ENCODE measurements at regions not wholly inside any gene's neighbourhood (a gene's known extent, or its start where the extent isn't known, plus 50 kb on each side); places are given as distances from the start of the nearest gene placed in this dataset.

- H3K36me3 ChIP-seq (replicated peaks; ENCODE audit: insufficient read depth, low read length): no peaks in the 10 kb centered on the region
- no peaks in the 10 kb centered on the region for H3K27me3 ChIP-seq (replicated peaks; ENCODE audit: insufficient read depth, low read length)
- peaks cover 6% of the 10 kb centered on the region; the same call in 1 of the 2 replicates for H3K4me1 ChIP-seq (ENCODE audit: low read length)
- no peak overlapping the region for H3K9ac ChIP-seq (ENCODE audit: low read length)
- no peaks in the 10 kb centered on the region for H3K79me2 ChIP-seq (ENCODE audit: low read length)
- no peaks in the 10 kb centered on the region for H3K9me2 ChIP-seq (replicated peaks; ENCODE audit: insufficient read depth, low read length)
- no peak for TF ChIP-seq EZH2 (optimal IDR thresholded peaks at IDR 0.05; ENCODE audit: low read depth, low read length)
- TF ChIP-seq EZH2phosphoT487 (IDR thresholded peaks at IDR 0.05; ENCODE audit: low read length): no peak
- TF ChIP-seq, protein P1, sequence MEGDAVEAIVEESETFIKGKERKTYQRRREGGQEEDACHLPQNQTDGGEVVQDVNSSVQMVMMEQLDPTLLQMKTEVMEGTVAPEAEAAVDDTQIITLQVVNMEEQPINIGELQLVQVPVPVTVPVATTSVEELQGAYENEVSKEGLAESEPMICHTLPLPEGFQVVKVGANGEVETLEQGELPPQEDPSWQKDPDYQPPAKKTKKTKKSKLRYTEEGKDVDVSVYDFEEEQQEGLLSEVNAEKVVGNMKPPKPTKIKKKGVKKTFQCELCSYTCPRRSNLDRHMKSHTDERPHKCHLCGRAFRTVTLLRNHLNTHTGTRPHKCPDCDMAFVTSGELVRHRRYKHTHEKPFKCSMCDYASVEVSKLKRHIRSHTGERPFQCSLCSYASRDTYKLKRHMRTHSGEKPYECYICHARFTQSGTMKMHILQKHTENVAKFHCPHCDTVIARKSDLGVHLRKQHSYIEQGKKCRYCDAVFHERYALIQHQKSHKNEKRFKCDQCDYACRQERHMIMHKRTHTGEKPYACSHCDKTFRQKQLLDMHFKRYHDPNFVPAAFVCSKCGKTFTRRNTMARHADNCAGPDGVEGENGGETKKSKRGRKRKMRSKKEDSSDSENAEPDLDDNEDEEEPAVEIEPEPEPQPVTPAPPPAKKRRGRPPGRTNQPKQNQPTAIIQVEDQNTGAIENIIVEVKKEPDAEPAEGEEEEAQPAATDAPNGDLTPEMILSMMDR (IDR thresholded peaks at IDR 0.05; ENCODE audit: low read length): no peak
- H4K20me1 ChIP-seq (ENCODE audit: insufficient read depth, low read length): no peaks in the 10 kb centered on the region
- no peak overlapping the region for H3K27ac ChIP-seq (ENCODE audit: low read length)
- H3K4me2 ChIP-seq (ENCODE audit: low read depth, low read length): no peak overlapping the region
- no peaks in the 10 kb centered on the region for H3K9me3 ChIP-seq (replicated peaks; ENCODE audit: insufficient read depth, low read length)
- no peak for DNase-seq
- no peaks in the 10 kb centered on the region for H3F3A ChIP-seq (ENCODE audit: insufficient read depth, low read length)
- H2AFZ ChIP-seq (ENCODE audit: low read length): no peak overlapping the region
- H3K4me3 ChIP-seq (ENCODE audit: low read length): no peak overlapping the region
Observed at GRCh38 chr20:60200305-60200918, 242.2 kb downstream of the CDH26 start.

GRCh38 chr20:60201198-60201835 lies 243.1 kb downstream of the CDH26 start:
- Histone ChIP-seq H3K9ac (ENCODE audit: low read length) (no peak overlapping the region), H3K4me1 (ENCODE audit: low read length) (peaks cover 6% of the 10 kb centered on the region; the same call in 1 of the 2 replicates)

DNA sequence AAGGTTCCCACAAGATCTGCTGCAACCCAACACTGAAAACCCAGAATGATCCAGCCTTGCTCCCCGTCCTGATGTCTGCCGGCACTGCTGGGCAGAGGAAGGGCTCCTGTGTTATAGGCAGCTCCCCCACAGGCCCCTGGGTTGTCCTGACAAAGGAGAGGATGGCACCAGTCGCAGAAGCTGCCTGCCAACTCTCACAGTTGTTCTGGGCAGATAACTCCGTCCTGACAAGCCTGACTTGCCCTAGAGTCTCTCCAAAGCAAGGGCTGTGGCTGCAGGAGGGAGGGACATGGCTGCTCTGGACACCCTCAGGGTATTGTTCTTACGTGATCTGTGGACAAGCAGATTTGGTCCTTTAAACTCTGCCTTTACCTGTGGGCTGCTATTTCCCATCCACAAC lies 243.8 kb downstream of the CDH26 start:
- Histone ChIP-seq H3K9me2 (replicated peaks; ENCODE audit: insufficient read depth, low read length) (no peaks in the 10 kb centered on the region), H3K27me3 (replicated peaks; ENCODE audit: insufficient read depth, low read length) (no peaks in the 10 kb centered on the region), H3K27ac (ENCODE audit: low read length) (no peak overlapping the region), H3K79me2 (ENCODE audit: low read length) (no peaks in the 10 kb centered on the region), H3K9me3 (replicated peaks; ENCODE audit: insufficient read depth, low read length) (no peaks in the 10 kb centered on the region), H3K4me3 (ENCODE audit: low read length) (no peak overlapping the region), H3F3A (ENCODE audit: insufficient read depth, low read length) (no peaks in the 10 kb centered on the region), H4K20me1 (ENCODE audit: insufficient read depth, low read length) (no peaks in the 10 kb centered on the region), H2AFZ (ENCODE audit: low read length) (no peak overlapping the region), H3K9ac (ENCODE audit: low read length) (no peak overlapping the region), H3K36me3 (replicated peaks; ENCODE audit: insufficient read depth, low read length) (no peaks in the 10 kb centered on the region), H3K4me1 (ENCODE audit: low read length) (peaks cover 6% of the 10 kb centered on the region; the same call in 1 of the 2 replicates), H3K4me2 (ENCODE audit: low read depth, low read length) (no peak overlapping the region)
- TF ChIP-seq EZH2 (optimal IDR thresholded peaks at IDR 0.05; ENCODE audit: low read depth, low read length): no peak
- TF ChIP-seq, protein P1 (IDR thresholded peaks at IDR 0.05; ENCODE audit: low read length): no peak
- no peak for TF ChIP-seq EZH2phosphoT487 (IDR thresholded peaks at IDR 0.05; ENCODE audit: low read length)
- no peak for DNase-seq

More at GRCh38 chr20:60201198-60201835, 243.1 kb downstream of the CDH26 start:
- Histone ChIP-seq H3K9me2 (replicated peaks; ENCODE audit: insufficient read depth, low read length) (no peaks in the 10 kb centered on the region), H3K4me3 (ENCODE audit: low read length) (no peak overlapping the region), H3K27me3 (replicated peaks; ENCODE audit: insufficient read depth, low read length) (no peaks in the 10 kb centered on the region), H3K4me2 (ENCODE audit: low read depth, low read length) (peak overlapping the region; percentile 30; the same call in 1 of the 2 replicates), H3K9me3 (replicated peaks; ENCODE audit: insufficient read depth, low read length) (no peaks in the 10 kb centered on the region), H2AFZ (ENCODE audit: low read length) (no peak overlapping the region), H3K27ac (ENCODE audit: low read length) (no peak overlapping the region), H3F3A (ENCODE audit: insufficient read depth, low read length) (no peaks in the 10 kb centered on the region), H3K79me2 (ENCODE audit: low read length) (no peaks in the 10 kb centered on the region), H3K36me3 (replicated peaks; ENCODE audit: insufficient read depth, low read length) (no peaks in the 10 kb centered on the region), H4K20me1 (ENCODE audit: insufficient read depth, low read length) (no peaks in the 10 kb centered on the region)
- DNase-seq: peak; percentile 47
- TF ChIP-seq EZH2 (optimal IDR thresholded peaks at IDR 0.05; ENCODE audit: low read depth, low read length) (no peak), EZH2phosphoT487 (IDR thresholded peaks at IDR 0.05; ENCODE audit: low read length) (no peak)
- TF ChIP-seq, protein P1 (IDR thresholded peaks at IDR 0.05; ENCODE audit: low read length): no peak
